HEK293 (cell line): ENCODE measurements at regions not wholly inside any gene's neighbourhood (a gene's known extent, or its start where the extent isn't known, plus 50 kb on each side); places are given as distances from the start of the nearest gene placed in this dataset.

ENCODE experiments used
- CTCF ChIA-PET: fragments of 350-600 bp; formaldehyde crosslinking; extraction: SDS; loops from one replicate; lab custom pipeline; 2021; ENCODE audit warnings: antibody characterized with exemption; lab: Yijun Ruan, JAX
- POLR2A ChIA-PET: fragments of 300-600 bp; formaldehyde crosslinking; extraction: SDS; loops from one replicate; lab custom pipeline; 2020; ENCODE audit warnings: antibody characterized with exemption, inconsistent platforms; lab: Yijun Ruan, JAX
- H3K27ac ChIP-seq: fragments of 200-500 bp; sonication (Bioruptor generic); 2 replicates; pipeline ENCODE4 v1.5.1; 2014; ENCODE audit warnings: low read depth, low read length, control low read depth, inconsistent platforms; ENCODE audit errors: extremely low read depth
- H3K36me3 ChIP-seq, 2 experiments: fragments of 200-500 bp in 1 of 2; sonication (Bioruptor generic) in 1 of 2; 1 replicate in 1 of 2; 2 replicates in 1 of 2; pipeline ENCODE4 v1.5.1; 2014 to 2017; ENCODE audit warnings: inconsistent platforms in 2 of 2, low read length in 2 of 2; ENCODE audit not compliant: control insufficient read depth in 2 of 2, insufficient read depth in 1 of 2
- H3K4me1 ChIP-seq: fragments of 200-500 bp; sonication (Bioruptor generic); 2 replicates; pipeline ENCODE4 v1.5.1; 2014; ENCODE audit warnings: mild to moderate bottlenecking, low read length, inconsistent platforms; ENCODE audit not compliant: control insufficient read depth, insufficient read depth
- H3K4me3 ChIP-seq: 2 replicates; pipeline ENCODE4 v1.5.1; 2011; ENCODE audit warnings: low read depth, mild to moderate bottlenecking, control low read depth, low read length, moderate library complexity
- H3K9me3 ChIP-seq: fragments of 200-500 bp; sonication (Bioruptor generic); 2 replicates; pipeline ENCODE4 v1.5.1; 2014; ENCODE audit warnings: low read depth, low read length, inconsistent platforms; ENCODE audit not compliant: control insufficient read depth, insufficient read depth
- GLIS1 ChIP-seq: fragments of 450-650 bp; formaldehyde crosslinking; IDR thresholded peaks from 2 replicates; pipeline ENCODE4 v1.5.1; 2016; ENCODE audit warnings: missing biosample characterization, missing genetic modification characterization
- RBAK ChIP-seq: fragments of 450-650 bp; formaldehyde crosslinking; IDR thresholded peaks from 2 replicates; pipeline ENCODE4 v1.5.1; 2016; ENCODE audit warnings: missing biosample characterization, missing genetic modification characterization
- SP2 ChIP-seq: fragments of 450-650 bp; formaldehyde crosslinking; IDR thresholded peaks from 2 replicates; pipeline ENCODE4 v1.5.1; 2016; ENCODE audit warnings: missing biosample characterization, missing genetic modification characterization
- ZBTB6 ChIP-seq: fragments of 450-650 bp; formaldehyde crosslinking; IDR thresholded peaks from 2 replicates; pipeline ENCODE4 v1.5.1; 2017; ENCODE audit warnings: missing biosample characterization, missing genetic modification characterization
- ZNF266 ChIP-seq: fragments of 450-650 bp; formaldehyde crosslinking; IDR thresholded peaks from 2 replicates; pipeline ENCODE4 v1.5.1; 2016; ENCODE audit warnings: missing biosample characterization, missing genetic modification characterization, low read depth
- ZNF350 ChIP-seq: fragments of 450-650 bp; formaldehyde crosslinking; IDR thresholded peaks from 2 replicates; pipeline ENCODE4 v1.5.0; 2017; ENCODE audit warnings: missing biosample characterization, mild to moderate bottlenecking, missing genetic modification characterization
- ZNF354C ChIP-seq: fragments of 450-650 bp; formaldehyde crosslinking; IDR thresholded peaks from 2 replicates; pipeline ENCODE4 v1.5.1; 2016; ENCODE audit warnings: missing biosample characterization, missing genetic modification characterization, low read depth, borderline replicate concordance
- ZNF37A ChIP-seq: fragments of 450-650 bp; IDR thresholded peaks from 2 replicates; pipeline ENCODE4 v1.5.1; 2018; ENCODE audit warnings: missing biosample characterization, missing genetic modification characterization
- ZNF48 ChIP-seq: fragments of 450-650 bp; formaldehyde crosslinking; IDR thresholded peaks from 2 replicates; pipeline ENCODE4 v1.5.1; 2016; ENCODE audit warnings: missing biosample characterization, missing genetic modification characterization
- ZNF513 ChIP-seq: fragments of 450-650 bp; IDR thresholded peaks from 2 replicates; pipeline ENCODE4 v1.5.1; 2018; ENCODE audit warnings: missing biosample characterization, missing genetic modification characterization
- ZNF518A ChIP-seq: fragments of 450-650 bp; formaldehyde crosslinking; conservative IDR thresholded peaks from 2 replicates; pipeline ENCODE4 v1.5.1; 2016; ENCODE audit warnings: low read depth, missing biosample characterization, missing genetic modification characterization
- ZNF558 ChIP-seq: fragments of 450-650 bp; formaldehyde crosslinking; IDR thresholded peaks from 2 replicates; pipeline ENCODE4 v1.5.1; 2016; ENCODE audit warnings: missing biosample characterization, missing genetic modification characterization
- ZNF660 ChIP-seq: fragments of 450-650 bp; IDR thresholded peaks from 2 replicates; pipeline ENCODE4 v1.5.1; 2018; ENCODE audit warnings: missing biosample characterization, mild to moderate bottlenecking, missing genetic modification characterization
- ZNF701 ChIP-seq: fragments of 450-650 bp; formaldehyde crosslinking; IDR thresholded peaks from 2 replicates; pipeline ENCODE4 v1.5.1; 2016; ENCODE audit warnings: missing biosample characterization, missing genetic modification characterization

DNA sequence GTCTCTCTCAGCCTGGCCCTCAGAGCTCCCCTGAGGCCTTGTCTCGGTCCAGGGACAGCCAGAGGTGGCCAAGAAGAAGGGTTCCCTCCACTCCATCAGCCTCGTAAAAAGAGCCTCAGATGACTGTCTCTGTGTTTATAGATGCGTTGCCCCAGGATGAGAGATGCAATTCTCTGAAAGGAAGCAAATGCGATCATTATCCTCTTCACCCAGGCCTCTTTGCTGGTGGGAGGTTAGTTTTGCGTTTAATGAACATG, 90.4 kb downstream of the YTHDF1 start:
- no peak overlapping the region for H3K4me3 ChIP-seq
- H3K27ac ChIP-seq: no peak overlapping the region
- H3K9me3 ChIP-seq: no peaks in the 10 kb centered on the region
- POLR2A ChIA-PET: no interaction called here
- H3K4me1 ChIP-seq: no peaks in the 10 kb centered on the region
- TF ChIP-seq GLIS1 (tag by site-specific recombination): 0 out of 2 replicates have a peak, but pooled peaks have one; percentile 16
- no peak for TF ChIP-seq ZNF354C (tag by site-specific recombination)
- CTCF ChIA-PET: interaction anchor here (0.6 kb wide), 1 partner anchor 149 kb away, joined by 3 read pairs; no protein-coding TSS in a partner anchor
- no peaks in the 10 kb centered on the region for H3K36me3 ChIP-seq

- CTCF ChIA-PET: interaction anchor here (0.6 kb wide), 1 partner anchor 150 kb away, joined by 3 read pairs; no protein-coding TSS in a partner anchor
- Histone ChIP-seq H3K27ac (no peak overlapping the region), H3K36me3 (no peaks in the 10 kb centered on the region), H3K9me3 (no peaks in the 10 kb centered on the region), H3K4me3 (no peak overlapping the region)
- TF ChIP-seq ZNF48 (tag by site-specific recombination): no peak
- TF ChIP-seq ZNF701 (tag by site-specific recombination): no peak
- TF ChIP-seq ZNF266 (tag by site-specific recombination): no peak
- TF ChIP-seq ZNF518A (tag by site-specific recombination): no peak
- TF ChIP-seq ZBTB6 (tag by site-specific recombination): no peak
- no peak for TF ChIP-seq ZNF513 (tag by site-specific recombination)
- no peak for TF ChIP-seq ZNF558 (tag by site-specific recombination)
- TF ChIP-seq RBAK (tag by site-specific recombination): no peak
- no peak for TF ChIP-seq ZNF37A (tag by site-specific recombination)
- TF ChIP-seq ZNF350: no peak
- TF ChIP-seq SP2: no peak
- TF ChIP-seq ZNF660 (tag by site-specific recombination): no peak
- TF ChIP-seq, all 188 proteins: peak for 0
- POLR2A ChIA-PET: no interaction called here
- no peaks in the 10 kb centered on the region for H3K4me1 ChIP-seq
Measured at GRCh38 chr20:63124782-63125580, 91.0 kb downstream of the YTHDF1 start.
